Neural progenitor cell (in vitro differentiated cells): ENCODE measurements at regions not wholly inside any gene's neighbourhood (a gene's known extent, or its start where the extent isn't known, plus 50 kb on each side); places are given as distances from the start of the nearest gene placed in this dataset.

ENCODE experiments used
- CTCF ChIP-seq: fragments of 200-600 bp; sonication (generic); IDR thresholded peaks from 2 replicates; pipeline ENCODE4 v1.5.1; 2017; ENCODE audit warnings: antibody characterized with exemption, mild to moderate bottlenecking
- EZH2 ChIP-seq: fragments of 200-600 bp; sonication (generic); IDR thresholded peaks from 2 replicates; pipeline ENCODE4 v1.6.1; 2017; ENCODE audit warnings: antibody characterized with exemption, mild to moderate bottlenecking, moderate library complexity
- EZH2phosphoT487 ChIP-seq: fragments of 200-600 bp; sonication (generic); IDR thresholded peaks from 2 replicates; pipeline ENCODE4 v1.6.1; 2017; ENCODE audit warnings: antibody characterized with exemption

DNA sequence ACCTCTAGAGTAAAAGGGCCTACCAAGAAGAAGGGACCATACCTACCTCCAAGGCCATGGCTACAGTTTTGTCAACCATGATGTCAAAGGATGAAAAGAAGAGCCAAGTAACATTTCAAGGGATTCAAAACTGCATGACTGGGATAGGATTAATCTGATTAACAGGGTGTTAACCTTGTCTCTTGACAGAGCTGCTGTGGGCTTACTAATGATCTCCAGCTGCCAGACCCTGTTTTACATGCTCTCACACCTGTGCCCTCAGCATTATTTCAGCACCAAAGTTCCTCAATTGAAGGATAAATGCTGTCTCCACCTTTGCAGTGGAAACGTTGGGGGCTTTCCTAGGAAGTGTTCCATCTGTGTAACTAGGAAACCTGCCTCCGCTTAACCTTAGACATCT lies 78.3 kb downstream of the DMAC1 start:
- TF ChIP-seq CTCF: no peak
- no peak for TF ChIP-seq EZH2
- no peak for TF ChIP-seq EZH2phosphoT487
